ENCODE measurements at regions not wholly inside any gene's neighbourhood (a gene's known extent, or its start where the extent isn't known, plus 50 kb on each side); places are given as distances from the start of the nearest gene placed in this dataset.

GRCh38 chr13:23947893-23948292 lies 50.6 kb upstream of the C1QTNF9B start:
- H3K27ac ChIP-seq = no peak overlapping the region
- TF ChIP-seq, protein P1, sequence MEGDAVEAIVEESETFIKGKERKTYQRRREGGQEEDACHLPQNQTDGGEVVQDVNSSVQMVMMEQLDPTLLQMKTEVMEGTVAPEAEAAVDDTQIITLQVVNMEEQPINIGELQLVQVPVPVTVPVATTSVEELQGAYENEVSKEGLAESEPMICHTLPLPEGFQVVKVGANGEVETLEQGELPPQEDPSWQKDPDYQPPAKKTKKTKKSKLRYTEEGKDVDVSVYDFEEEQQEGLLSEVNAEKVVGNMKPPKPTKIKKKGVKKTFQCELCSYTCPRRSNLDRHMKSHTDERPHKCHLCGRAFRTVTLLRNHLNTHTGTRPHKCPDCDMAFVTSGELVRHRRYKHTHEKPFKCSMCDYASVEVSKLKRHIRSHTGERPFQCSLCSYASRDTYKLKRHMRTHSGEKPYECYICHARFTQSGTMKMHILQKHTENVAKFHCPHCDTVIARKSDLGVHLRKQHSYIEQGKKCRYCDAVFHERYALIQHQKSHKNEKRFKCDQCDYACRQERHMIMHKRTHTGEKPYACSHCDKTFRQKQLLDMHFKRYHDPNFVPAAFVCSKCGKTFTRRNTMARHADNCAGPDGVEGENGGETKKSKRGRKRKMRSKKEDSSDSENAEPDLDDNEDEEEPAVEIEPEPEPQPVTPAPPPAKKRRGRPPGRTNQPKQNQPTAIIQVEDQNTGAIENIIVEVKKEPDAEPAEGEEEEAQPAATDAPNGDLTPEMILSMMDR (conservative IDR thresholded peaks at IDR 0.05) = no peak
- TF ChIP-seq ZFX (IDR thresholded peaks at IDR 0.05) = no peak

DNA sequence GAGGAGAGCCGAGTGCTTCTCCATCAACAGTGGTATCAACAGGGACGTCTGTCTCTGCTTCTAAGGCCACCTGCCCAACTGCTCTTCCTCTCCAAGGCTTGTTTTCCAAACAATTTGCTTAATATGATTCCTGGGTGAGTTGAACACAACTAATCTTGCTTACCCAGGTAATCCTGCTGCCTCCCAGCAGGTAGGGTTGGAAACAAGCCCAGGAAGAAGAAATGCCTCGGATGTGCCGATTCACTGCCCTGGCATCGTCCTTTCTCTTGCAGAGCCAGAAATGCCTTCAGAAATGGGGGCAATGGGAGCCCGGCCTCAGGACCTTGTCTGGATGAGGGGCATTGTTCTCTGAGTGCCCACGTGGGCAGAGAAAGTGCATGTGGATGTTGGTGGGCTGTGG lies 51.9 kb upstream of the C1QTNF9B start:
- H3K27ac ChIP-seq = peak overlapping the region; percentile 16
- no peak for TF ChIP-seq ZFX (IDR thresholded peaks at IDR 0.05)
- TF ChIP-seq, protein P1 (conservative IDR thresholded peaks at IDR 0.05) = no peak

GRCh38 chr13:23949736-23950135 lies 52.4 kb upstream of the C1QTNF9B start:
- peak overlapping the region; percentile 16 for H3K27ac ChIP-seq
- TF ChIP-seq ZFX (IDR thresholded peaks at IDR 0.05) = no peak
- TF ChIP-seq, protein P1 (conservative IDR thresholded peaks at IDR 0.05) = no peak

DNA sequence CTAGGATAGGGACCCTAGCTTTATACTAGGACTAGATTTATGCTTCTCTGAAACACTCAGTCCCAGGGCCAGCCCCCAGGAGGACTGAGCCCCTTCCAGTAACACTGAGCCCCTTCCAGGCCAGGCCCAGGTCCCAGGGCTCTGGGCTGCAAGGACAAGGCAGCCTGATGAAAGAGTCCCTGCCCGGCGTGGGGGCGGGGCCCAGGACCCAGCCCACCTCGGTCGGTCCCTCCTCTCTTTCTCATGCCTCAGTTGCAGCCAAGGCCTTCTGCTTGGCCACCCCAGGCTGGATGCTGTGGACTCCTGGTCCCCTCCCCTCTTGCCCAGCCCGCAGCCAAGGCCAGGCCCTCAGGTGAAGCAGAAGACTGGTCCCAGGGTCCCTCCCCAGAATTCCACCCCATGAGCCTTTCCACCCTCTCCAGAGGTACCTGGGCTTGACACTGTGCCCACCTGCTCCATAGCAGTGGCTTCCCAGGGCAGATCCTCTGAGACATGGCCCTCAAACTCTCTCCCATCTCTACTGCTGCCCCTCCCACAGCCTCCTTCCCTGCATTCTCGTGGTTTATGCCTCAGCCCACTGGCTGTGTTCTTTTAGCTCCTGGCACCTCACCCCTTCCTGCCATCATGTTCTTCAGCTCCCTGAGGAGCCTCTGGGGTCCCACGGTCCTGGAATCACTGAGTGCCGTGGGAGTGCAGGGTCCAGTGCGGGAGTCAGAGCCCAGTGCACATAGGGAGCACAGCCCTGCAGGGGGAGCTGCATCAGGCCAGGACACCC lies 53.6 kb upstream of the C1QTNF9B start:
- TF ChIP-seq, protein P1 (conservative IDR thresholded peaks at IDR 0.05) = no peak
- TF ChIP-seq ZFX (IDR thresholded peaks at IDR 0.05) = no peak
- H3K27ac ChIP-seq = no peak overlapping the region

- no peak overlapping the region for H3K27ac ChIP-seq
- TF ChIP-seq, protein P1 (conservative IDR thresholded peaks at IDR 0.05) = no peak
- TF ChIP-seq ZFX (IDR thresholded peaks at IDR 0.05) = no peak
Observed at GRCh38 chr13:23952796-23953195, 55.5 kb upstream of the C1QTNF9B start.

GRCh38 chr13:23953860-23954512 lies 56.7 kb upstream of the C1QTNF9B start:
- no peak overlapping the region for H3K27ac ChIP-seq
- no peak for TF ChIP-seq ZFX (IDR thresholded peaks at IDR 0.05)
- TF ChIP-seq, protein P1 (conservative IDR thresholded peaks at IDR 0.05) = no peak

GRCh38 chr13:23955064-23955463 lies 57.8 kb upstream of the C1QTNF9B start:
- TF ChIP-seq ZFX (IDR thresholded peaks at IDR 0.05) = no peak
- TF ChIP-seq, protein P1 (conservative IDR thresholded peaks at IDR 0.05) = no peak
- no peak overlapping the region for H3K27ac ChIP-seq
